Activated T-helper 9 cell treated with anti-CD3 and anti-CD28 coated beads, Interleukin-2, amount 50 U/mL, for 16 hours (primary cell): ENCODE measurements at regions not wholly inside any gene's neighbourhood (a gene's known extent, or its start where the extent isn't known, plus 50 kb on each side); places are given as distances from the start of the nearest gene placed in this dataset.
"Not testable (repeated sequence)": the region's sequence is repeated elsewhere in the genome, so short reads cannot be mapped to it uniquely, and the experiment has no call there.

ENCODE experiments used
- DNase-seq: peaks from one replicate; pipeline ENCODE4 v3.0.0-alpha.2; 2020; ENCODE audit warnings: low read depth

DNA sequence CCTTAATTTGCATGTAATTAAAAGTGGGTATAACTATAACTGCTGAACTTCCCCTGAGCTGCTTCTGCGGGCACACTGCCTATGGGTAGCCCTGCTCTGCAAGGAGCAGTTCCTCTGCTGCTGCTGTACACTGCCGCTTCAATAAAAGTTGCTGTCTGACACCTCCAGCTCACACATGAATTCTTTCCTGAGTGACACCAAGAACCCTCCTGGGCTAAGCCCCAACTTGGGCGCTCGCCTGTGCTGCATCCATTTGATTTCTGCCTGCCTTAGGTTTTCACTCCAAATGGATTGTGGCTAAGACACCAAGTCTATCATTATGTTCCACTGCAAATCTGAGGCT is 215.7 kb downstream of the ANAPC1 start:
- DNase-seq: no peak

GRCh38 chr2:111668741-111669140 is 215.3 kb downstream of the ANAPC1 start:
- no peak for DNase-seq

DNA sequence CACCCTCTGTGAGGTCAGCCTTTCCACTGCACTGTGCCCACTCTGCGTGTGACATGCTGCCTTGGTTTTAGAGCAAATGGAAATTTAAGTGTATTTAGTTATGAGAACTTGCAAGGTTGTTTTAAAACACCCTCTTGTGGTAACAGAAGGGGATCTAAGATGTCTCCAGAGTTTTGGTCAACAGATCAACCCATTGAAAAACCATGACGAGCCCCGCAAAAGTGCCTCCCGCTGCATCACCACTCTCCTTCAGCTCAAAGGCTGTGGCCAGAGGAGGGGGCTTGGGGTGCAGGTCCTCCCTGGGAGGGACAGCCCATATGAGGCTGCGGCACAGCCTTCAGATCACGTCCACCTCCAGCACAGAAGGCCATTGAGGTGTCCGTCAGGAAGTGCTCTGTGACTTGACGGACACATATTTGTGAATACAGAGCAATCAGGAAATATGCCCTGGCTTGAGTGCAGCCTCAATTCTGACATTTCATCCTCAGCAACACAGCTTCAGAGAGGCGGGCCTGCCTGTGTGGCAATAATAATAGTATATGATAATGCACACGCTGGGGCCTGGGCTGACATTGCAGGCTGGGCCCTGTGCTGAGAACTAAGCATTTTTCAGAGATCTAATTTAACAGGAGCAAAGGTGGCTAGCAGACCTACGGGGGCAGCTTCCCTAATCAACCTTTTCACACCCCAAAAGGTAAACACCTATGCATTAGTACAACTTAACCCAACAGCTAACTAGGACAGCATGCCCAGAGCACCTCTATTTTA is 213.9 kb downstream of the ANAPC1 start:
- no peak for DNase-seq

DNA sequence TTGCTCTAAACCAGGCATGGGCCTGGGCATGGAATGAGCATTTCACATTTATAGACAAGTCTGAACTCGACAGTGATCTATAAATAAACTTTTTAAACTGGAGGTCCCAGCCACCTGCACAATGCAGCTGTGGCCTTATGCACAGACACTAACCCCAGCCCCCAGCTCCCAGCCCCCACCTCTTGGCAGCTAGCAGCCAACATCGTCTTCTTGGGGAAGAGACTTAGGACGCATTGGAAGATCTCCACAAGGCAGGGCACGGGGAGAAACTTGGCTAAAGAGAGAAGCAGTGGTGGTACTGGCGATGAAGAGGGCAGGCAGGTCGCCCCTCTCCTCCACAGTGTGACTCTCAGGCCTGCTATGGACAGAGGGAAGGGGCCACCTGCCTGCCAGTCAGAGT is 213.2 kb downstream of the ANAPC1 start:
- no peak for DNase-seq

GRCh38 chr2:111671426-111672150 is 212.4 kb downstream of the ANAPC1 start:
- no peak for DNase-seq

DNA sequence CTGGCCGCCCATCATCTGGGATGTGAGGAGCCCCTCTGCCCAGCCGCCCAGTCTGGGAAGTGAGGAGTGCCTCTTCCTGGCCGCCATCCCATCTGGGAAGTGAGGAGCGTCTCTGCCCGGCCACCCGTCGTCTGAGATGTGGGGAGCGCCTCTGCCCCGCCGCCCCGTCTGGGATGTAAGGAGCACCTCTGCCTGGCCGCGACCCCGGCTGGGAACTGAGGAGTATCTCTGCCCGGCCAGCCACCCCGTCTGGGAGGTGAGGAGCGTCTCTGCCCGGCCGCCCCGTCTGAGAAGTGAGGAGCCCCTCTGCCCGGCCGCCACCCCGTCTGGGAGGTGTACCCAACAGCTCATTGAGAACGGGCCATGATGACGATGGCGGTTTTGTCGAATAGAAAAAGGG is 211.4 kb downstream of the ANAPC1 start:
- not testable (repeated sequence) for DNase-seq

DNA sequence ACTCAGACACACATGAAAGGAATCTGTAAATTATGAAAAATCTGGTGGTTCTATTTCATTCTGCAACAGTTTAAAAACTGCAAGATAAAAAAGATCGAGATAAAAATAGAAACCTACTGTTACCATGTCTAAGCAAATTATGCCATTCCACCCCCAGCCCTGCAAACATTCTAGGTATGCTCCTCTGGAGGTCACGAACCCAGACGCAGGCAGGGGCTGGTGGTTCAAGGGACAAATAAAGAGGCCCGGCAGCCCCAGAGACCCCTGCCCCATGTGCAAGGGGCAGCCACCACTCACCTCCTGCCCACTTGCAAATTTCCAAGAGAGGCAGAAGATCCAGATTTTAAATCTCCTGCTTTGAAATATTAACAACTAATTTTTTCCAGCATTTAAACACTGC is 210.5 kb downstream of the ANAPC1 start:
- no peak for DNase-seq

- DNase-seq: no peak
Observed at GRCh38 chr2:111675419-111676194, 208.4 kb downstream of the ANAPC1 start.

DNA sequence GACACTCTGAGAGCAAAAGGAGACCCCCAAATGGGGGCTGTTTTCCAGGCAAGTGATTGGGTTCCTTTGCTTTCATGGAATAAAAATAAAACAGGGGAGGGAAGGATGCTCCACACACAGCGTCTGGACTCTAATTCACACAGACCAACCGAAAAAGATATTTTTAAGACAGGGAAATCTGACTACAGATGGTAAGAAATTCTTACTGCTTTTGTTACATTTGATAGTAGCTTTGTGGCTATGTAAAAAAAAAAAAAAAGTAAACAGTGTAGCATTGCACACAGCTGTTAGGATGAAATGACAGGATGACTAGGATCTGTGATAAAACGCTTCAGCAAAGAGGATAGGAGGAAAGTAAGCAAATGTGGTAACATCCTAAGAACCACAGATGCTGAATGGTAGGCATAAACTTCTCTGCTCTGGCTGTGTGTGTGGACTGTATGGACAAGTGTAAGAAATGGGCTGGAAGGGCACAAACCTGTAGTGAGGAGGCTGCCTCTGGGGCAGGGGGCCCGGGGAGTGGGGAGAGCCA is 207.6 kb downstream of the ANAPC1 start:
- no peak for DNase-seq

DNA sequence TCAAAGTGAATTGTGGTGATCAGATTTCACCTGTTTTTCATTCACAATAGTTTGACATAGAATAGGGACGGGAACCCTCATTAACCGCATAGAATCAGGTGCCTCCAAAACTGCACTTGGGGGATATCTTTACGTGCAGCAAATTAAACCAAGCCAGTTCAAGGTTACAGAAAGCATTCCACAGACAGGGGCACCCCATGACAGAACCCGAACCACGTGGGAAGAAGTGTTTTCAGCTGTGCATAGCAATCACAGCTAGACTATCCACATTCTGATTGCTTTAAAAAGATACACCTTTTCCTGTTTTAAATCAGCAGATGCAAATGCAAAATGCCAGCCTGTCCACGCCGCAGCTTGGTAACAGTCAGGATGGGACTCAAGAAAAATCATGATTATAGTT is 205.8 kb downstream of the ANAPC1 start:
- DNase-seq: no peak

DNA sequence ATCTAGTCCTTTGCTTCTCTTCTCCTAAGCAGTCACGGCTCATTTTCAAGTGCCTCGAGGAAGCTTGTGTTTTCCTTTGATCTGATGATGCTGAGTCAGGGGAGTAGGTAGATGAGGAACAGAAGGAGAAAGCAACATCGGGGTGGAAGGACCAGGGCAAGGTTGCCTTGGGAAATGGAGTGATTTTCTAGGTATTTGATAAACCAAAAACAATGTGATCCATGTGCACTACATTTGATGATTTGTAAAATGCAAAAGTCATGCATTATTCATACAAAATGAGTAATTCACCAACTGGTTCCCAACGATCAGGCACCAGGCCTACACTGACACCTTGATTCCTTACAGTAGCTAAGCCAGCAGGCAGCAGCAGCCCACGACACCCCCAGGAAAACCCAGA is 205.3 kb downstream of the ANAPC1 start:
- DNase-seq: no peak

DNA sequence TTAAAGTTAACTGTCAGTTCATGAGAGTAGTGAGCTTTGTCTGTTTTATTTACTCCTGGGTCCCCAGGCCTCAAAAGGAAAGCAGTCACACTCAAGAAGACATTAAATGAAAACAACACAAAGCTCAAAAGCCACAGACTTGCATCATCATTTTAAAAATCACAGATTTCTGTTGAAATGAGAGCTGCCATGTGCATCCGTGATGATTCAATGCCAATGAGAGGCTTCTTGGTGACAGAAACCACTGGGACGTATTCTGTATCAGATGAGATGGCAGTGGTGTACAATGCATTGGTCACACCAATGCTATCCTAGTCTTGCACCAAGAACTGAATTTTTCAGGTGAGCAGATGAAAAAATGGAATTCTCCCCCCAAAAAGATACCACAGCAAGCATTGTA is 204.8 kb downstream of the ANAPC1 start:
- no peak for DNase-seq

DNA sequence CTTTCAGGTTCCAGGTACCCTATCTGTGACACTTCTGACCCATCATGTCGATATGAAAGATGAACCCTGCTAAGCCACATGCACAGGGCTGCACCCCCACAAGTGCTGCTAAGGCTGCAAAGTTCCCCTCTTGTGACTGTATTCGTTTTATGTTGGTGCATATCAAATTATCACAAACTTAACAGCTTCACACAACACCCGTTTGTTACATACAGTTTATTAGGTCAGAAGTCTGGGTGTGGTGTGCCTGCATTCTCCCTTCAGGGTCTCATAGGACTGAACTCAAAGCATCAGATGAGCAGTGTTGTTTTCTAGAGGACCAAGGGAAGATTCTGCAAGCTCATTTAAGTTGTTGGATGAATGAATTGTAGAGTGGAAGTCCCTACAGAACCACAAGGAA is 199.4 kb downstream of the ANAPC1 start:
- no peak for DNase-seq

DNA sequence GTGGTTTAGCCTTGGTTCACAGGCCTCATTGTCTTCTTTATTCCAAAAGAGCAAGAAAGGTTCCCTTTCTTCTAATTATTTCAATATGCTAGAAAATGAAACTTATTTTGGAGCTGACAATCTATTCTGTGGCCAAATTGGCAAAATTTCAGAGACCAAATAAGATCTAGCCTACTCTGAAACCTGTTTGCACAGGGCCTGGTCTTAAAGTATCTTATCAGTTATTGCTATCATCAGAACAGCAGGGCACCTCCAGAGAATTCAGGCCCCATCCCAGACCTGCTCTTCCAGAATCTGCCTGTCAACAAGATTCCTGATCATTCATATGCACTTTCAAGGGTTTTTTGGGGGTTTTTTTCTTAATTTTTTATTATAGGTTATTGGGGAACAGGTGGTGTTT is 198.7 kb downstream of the ANAPC1 start:
- DNase-seq: no peak

- no peak for DNase-seq
Observed at GRCh38 chr2:111686994-111687393, 197.0 kb downstream of the ANAPC1 start.

DNA sequence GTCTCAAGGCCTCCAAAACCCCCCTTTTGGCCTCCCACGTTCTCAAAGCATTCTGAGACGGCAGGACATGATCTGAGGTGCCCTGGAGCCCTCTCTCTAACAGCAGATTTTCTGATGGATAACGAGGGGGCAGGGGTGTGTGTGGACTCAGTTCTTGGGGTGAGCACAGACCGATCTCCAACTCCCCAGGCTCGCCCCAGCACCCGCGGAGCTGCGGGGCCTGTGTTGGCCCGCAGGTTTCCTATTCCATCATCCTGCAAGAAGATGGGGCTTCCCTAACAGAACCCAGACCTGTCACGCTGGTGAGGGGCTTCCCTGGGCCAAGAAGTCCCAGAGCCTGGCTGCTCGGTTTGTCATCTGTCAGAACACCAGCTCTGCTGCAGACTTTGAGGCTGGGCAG is 196.1 kb downstream of the ANAPC1 start:
- DNase-seq: no peak

GRCh38 chr2:111688482-111688881 is 195.5 kb downstream of the ANAPC1 start:
- no peak for DNase-seq

DNA sequence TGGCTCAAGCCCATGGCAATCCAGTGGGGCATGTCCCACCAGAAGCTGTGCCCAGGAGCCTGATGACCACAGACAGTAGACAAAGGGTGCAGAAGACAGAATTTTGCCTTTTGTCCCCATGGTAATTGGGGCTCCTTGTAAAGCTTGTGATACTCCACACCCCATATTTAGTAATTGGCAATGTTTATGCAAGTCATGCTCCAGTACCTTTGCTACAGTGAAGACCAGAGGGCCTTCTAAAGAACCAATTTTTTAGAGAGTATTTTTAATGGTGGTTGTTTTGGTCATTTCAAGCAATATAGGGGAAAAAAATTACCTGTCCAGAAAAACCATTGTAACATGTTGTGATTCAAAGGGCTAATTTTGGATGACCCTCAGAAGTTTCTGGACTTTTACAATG is 194.8 kb downstream of the ANAPC1 start:
- no peak for DNase-seq

DNA sequence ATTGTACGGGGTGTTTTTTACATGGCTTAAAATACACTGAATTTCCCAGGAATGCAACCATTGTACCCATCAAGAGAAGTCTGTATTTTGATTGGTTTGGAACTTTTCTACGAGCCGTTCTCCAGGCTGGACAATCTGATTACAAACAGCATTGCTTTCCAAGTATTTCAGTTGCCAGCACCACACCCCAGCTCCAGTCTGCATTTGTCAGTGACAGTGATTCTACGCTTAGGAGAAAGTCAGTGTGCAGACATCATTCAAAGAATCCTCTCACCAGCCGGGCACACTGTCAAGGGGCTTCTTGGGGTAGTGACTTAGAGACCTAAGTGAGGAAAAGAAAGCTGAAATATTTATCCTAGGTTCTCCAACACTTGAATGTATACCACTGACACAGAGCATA is 194.1 kb downstream of the ANAPC1 start:
- DNase-seq: no peak

DNA sequence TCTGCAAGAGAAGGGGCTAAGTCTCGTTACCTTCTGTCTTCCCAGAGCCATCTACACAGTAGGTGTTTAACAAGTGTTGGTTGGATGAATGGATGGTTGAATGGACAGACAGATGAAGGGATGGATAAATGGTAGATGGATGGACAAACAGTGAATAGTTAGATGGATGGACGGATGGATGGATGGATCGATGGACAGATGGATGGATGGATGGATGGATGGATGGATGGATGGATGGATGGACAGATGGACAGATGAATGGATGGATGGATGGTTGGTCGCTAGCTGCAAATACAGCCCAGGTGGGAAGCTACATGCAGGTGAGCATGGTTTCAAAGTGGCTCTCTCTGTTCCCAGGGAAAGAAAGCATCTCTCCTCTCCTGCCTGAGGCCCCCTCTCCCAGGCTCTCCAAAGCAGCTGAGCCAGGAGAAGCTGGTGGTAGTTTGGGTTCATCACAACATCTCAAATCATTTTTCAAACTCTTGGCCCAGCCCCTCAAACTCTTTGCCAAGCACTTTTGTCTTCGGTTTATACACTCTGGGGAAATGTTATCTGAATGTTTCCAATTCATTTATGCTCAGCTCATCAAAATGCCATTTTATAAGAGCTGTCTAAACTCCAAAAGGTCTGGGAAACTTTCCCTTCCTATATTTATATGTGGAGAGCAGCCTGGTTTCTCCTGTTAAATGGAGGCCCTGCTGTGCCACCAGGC is 192.7 kb downstream of the ANAPC1 start:
- DNase-seq: no peak

DNA sequence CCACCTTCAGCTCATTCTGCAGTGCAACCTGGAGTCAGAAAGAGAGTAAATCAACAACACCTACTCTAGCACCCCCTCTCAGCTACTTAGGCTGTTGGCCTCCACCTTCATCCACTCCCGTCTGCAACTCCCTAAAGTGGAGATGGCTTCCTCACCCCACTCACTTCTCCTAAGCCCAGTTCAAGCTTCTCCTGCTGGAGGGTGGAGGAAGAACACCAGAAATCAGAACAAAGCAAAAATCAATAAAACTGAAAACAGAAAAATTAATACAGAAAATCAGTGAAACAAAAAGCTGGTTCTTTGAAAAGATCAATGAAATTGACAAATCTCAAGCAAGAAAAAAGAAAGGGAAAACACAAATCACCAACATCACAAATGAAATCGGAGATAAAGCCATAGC is 191.7 kb downstream of the ANAPC1 start:
- DNase-seq: no peak

GRCh38 chr2:111694700-111695101 is 189.3 kb downstream of the ANAPC1 start:
- no peak for DNase-seq
